GM23338 (cell line): ENCODE measurements at regions not wholly inside any gene's neighbourhood (a gene's known extent, or its start where the extent isn't known, plus 50 kb on each side); places are given as distances from the start of the nearest gene placed in this dataset.

Experiments
- ATAC-seq: fragments of 200-7000 bp; cut with Tn5 transposase; 3 replicates; pipeline ENCODE4 v1.9.1; 2020
- DNase-seq: peaks from one replicate; pipeline ENCODE4 v3.0.0-alpha.2; 2015; ENCODE audit warnings: low spot score
- H2AFZ ChIP-seq: fragments of 200-600 bp; sonication (generic); 2 replicates; pipeline ENCODE4 v1.8.0; 2016; ENCODE audit warnings: antibody characterized with exemption, mild to moderate bottlenecking, moderate library complexity
- H3F3A ChIP-seq: fragments of 200-600 bp; sonication (generic); replicated peaks from 2 replicates; pipeline ENCODE4 v1.8.0; 2017; ENCODE audit warnings: antibody characterized with exemption, mixed run types, low read depth
- H3K27ac ChIP-seq: fragments of 200-600 bp; sonication (generic); 2 replicates; pipeline ENCODE4 v1.6.1; 2016; ENCODE audit warnings: low read depth
- H3K27me3 ChIP-seq: fragments of 200-600 bp; sonication (generic); 2 replicates; pipeline ENCODE4 v1.8.0; 2016; ENCODE audit warnings: mild to moderate bottlenecking, mixed run types, moderate library complexity; ENCODE audit not compliant: insufficient read depth
- H3K36me3 ChIP-seq: fragments of 200-600 bp; sonication (generic); 2 replicates; pipeline ENCODE4 v1.8.0; 2016; ENCODE audit warnings: mild to moderate bottlenecking; ENCODE audit not compliant: insufficient read depth
- H3K4me1 ChIP-seq: fragments of 200-600 bp; sonication (generic); 2 replicates; pipeline ENCODE4 v1.8.0; 2016; ENCODE audit warnings: mild to moderate bottlenecking, moderate library complexity; ENCODE audit not compliant: insufficient read depth
- H3K4me2 ChIP-seq: fragments of 200-600 bp; sonication (generic); 2 replicates; pipeline ENCODE4 v1.7.1; 2017; ENCODE audit warnings: mixed run types
- H3K4me3 ChIP-seq: fragments of 200-600 bp; sonication (generic); 2 replicates; pipeline ENCODE4 v1.6.1; 2016; ENCODE audit warnings: mixed run types
- H3K79me2 ChIP-seq: fragments of 200-600 bp; sonication (generic); replicated peaks from 2 replicates; pipeline ENCODE4 v1.8.0; 2017; ENCODE audit warnings: mild to moderate bottlenecking; ENCODE audit not compliant: insufficient read depth
- H3K9me2 ChIP-seq: fragments of 200-600 bp; sonication (generic); 2 replicates; pipeline ENCODE4 v1.8.0; 2017; ENCODE audit not compliant: insufficient read depth
- H4K20me1 ChIP-seq: fragments of 200-600 bp; sonication (generic); replicated peaks from 2 replicates; pipeline ENCODE4 v1.8.0; 2017; ENCODE audit warnings: mild to moderate bottlenecking; ENCODE audit not compliant: insufficient read depth
- H3K27ac Mint-ChIP-seq: 2 replicates; pipeline ENCODE4 v1.8.0; 2020; ENCODE audit warnings: inconsistent platforms, mild to moderate bottlenecking, moderate library complexity, mixed read lengths
- H3K27me3 Mint-ChIP-seq: 3 replicates; pipeline ENCODE4 v1.8.0; 2022; ENCODE audit warnings: low read depth, mild to moderate bottlenecking, moderate library complexity, mixed read lengths, inconsistent platforms; ENCODE audit not compliant: insufficient read depth, poor library complexity
- H3K36me3 Mint-ChIP-seq: 3 replicates; pipeline ENCODE4 v1.8.0; 2021; ENCODE audit warnings: low read depth, mild to moderate bottlenecking, inconsistent platforms, moderate library complexity, mixed read lengths
- H3K4me1 Mint-ChIP-seq: 3 replicates; pipeline ENCODE4 v1.8.0; 2020; ENCODE audit warnings: mild to moderate bottlenecking, inconsistent platforms, mixed read lengths
- H3K4me3 Mint-ChIP-seq: 3 replicates; pipeline ENCODE4 v1.8.0; 2021; ENCODE audit warnings: moderate library complexity, mild to moderate bottlenecking, inconsistent platforms, mixed read lengths
- H3K9me3 Mint-ChIP-seq: 3 replicates; pipeline ENCODE4 v1.8.0; 2020; ENCODE audit warnings: moderate library complexity, mild to moderate bottlenecking, inconsistent platforms, mixed read lengths
- CREB1 ChIP-seq: fragments of 250-450 bp; sonication (Bioruptor Pico); IDR thresholded peaks from 2 replicates; pipeline ENCODE4 v1.5.0; 2020; ENCODE audit warnings: low read depth, mild to moderate bottlenecking, moderate library complexity
- CTCF ChIP-seq, 2 experiments: fragments of 200-600 bp in 1 of 2; sonication (generic) in 1 of 2; conservative IDR thresholded peaks; 2 replicates each; pipeline versions ENCODE4 v1.5.1 to v1.6.1; 2016 to 2017; ENCODE audit warnings: antibody characterized with exemption in 2 of 2, low read depth in 2 of 2, mild to moderate bottlenecking in 2 of 2, moderate library complexity in 1 of 2
- ETS1 ChIP-seq: IDR thresholded peaks from 2 replicates; pipeline ENCODE4 v1.6.1; 2016; ENCODE audit warnings: antibody characterized with exemption
- EZH2 ChIP-seq: fragments of 200-600 bp; sonication (generic); IDR thresholded peaks from one replicate; pipeline ENCODE4 v1.8.0; 2017; ENCODE audit warnings: antibody characterized with exemption, mild to moderate bottlenecking, low read depth; ENCODE audit not compliant: unreplicated experiment
- JUNB ChIP-seq: IDR thresholded peaks from one replicate; pipeline ENCODE4 v1.6.1; 2016; ENCODE audit warnings: antibody characterized with exemption; ENCODE audit not compliant: unreplicated experiment
- NANOG ChIP-seq: IDR thresholded peaks from 2 replicates; pipeline ENCODE4 v1.6.1; 2016; ENCODE audit warnings: antibody characterized with exemption, borderline replicate concordance
- STAT1 ChIP-seq: IDR thresholded peaks from one replicate; pipeline ENCODE4 v1.6.1; 2016; ENCODE audit warnings: antibody characterized with exemption; ENCODE audit not compliant: unreplicated experiment
- ZNF114 ChIP-seq: fragments of 250-450 bp; sonication (Bioruptor Pico); IDR thresholded peaks from 2 replicates; pipeline ENCODE4 v1.5.0; 2020; ENCODE audit warnings: mild to moderate bottlenecking, moderate library complexity
- ZNF331 ChIP-seq: fragments of 250-450 bp; sonication (Bioruptor Pico); IDR thresholded peaks from 2 replicates; pipeline ENCODE4 v1.5.0; 2020; ENCODE audit warnings: low read depth, mild to moderate bottlenecking, moderate library complexity
- ZNF462 ChIP-seq: fragments of 250-450 bp; sonication (Bioruptor Pico); IDR thresholded peaks from 2 replicates; pipeline ENCODE4 v1.5.0; 2020; ENCODE audit warnings: mild to moderate bottlenecking, moderate library complexity

GRCh38 chr21:38577887-38578286 is 79.6 kb upstream of the ERG start:
- peaks cover 4% of the 10 kb centered on the region for H3K27me3 Mint-ChIP-seq
- no peak for TF ChIP-seq CTCF (conservative IDR thresholded peaks at IDR 0.05; ENCODE audit: low read depth in 2 of 2)
- TF ChIP-seq STAT1: no peak
- TF ChIP-seq ZNF462 (CRISPR knock-in tag): no peak
- no peak for TF ChIP-seq EZH2
- TF ChIP-seq JUNB: no peak
- TF ChIP-seq ZNF114 (CRISPR knock-in tag): no peak
- no peak for TF ChIP-seq NANOG
- no peak for TF ChIP-seq ZNF331 (CRISPR knock-in tag)
- TF ChIP-seq CREB1 (CRISPR knock-in tag): no peak
- no peak for TF ChIP-seq ETS1
- no peaks in the 10 kb centered on the region; the same call in 2 of the 3 replicates for H3K4me1 Mint-ChIP-seq

More at GRCh38 chr21:38577887-38578286, 79.6 kb upstream of the ERG start:
- H3K79me2 ChIP-seq: no peaks in the 10 kb centered on the region
- H3K4me3 ChIP-seq: no peak overlapping the region
- no peaks in the 10 kb centered on the region for H3K9me3 Mint-ChIP-seq
- H3K27me3 ChIP-seq: no peaks in the 10 kb centered on the region
- H3K4me1 ChIP-seq: no peaks in the 10 kb centered on the region
- H4K20me1 ChIP-seq: no peaks in the 10 kb centered on the region
- ATAC-seq: no peak
- no peak overlapping the region for H3K27ac Mint-ChIP-seq
- no peak overlapping the region for H3K27ac ChIP-seq
- no peak for DNase-seq
- H3K36me3 ChIP-seq: no peaks in the 10 kb centered on the region
- H3F3A ChIP-seq: no peaks in the 10 kb centered on the region
- no peak overlapping the region for H3K4me2 ChIP-seq
- no peak overlapping the region for H2AFZ ChIP-seq
- H3K36me3 Mint-ChIP-seq: no peaks in the 10 kb centered on the region
- H3K4me3 Mint-ChIP-seq: no peak overlapping the region
- H3K9me2 ChIP-seq: peaks cover 5% of the 10 kb centered on the region; the same call in 1 of the 2 replicates
